HT1080 (cell line): ENCODE measurements at regions not wholly inside any gene's neighbourhood (a gene's known extent, or its start where the extent isn't known, plus 50 kb on each side); places are given as distances from the start of the nearest gene placed in this dataset.
A peak's percentile ranks its signal among the peaks of the same experiment; 100 is the strongest.
"Not testable (repeated sequence)": the region's sequence is repeated elsewhere in the genome, so short reads cannot be mapped to it uniquely, and the experiment has no call there.

Source experiments
- DNase-seq: peaks from one replicate; pipeline ENCODE4 v3.0.0-alpha.2; 2015; ENCODE audit warnings: low read depth

GRCh38 chr12:30213166-30213565 lies 429.4 kb upstream of the TMTC1 start:
- DNase-seq: no peak

- DNase-seq: no peak
These were observed 428.0 kb upstream of the TMTC1 start for GRCh38 chr12:30211743-30212142.

GRCh38 chr12:30203981-30204380 lies 420.2 kb upstream of the TMTC1 start:
- DNase-seq: no peak

GRCh38 chr12:30202521-30203254 lies 418.9 kb upstream of the TMTC1 start:
- DNase-seq: no peak

- DNase-seq: no peak
These were observed 417.8 kb upstream of the TMTC1 start for GRCh38 chr12:30201301-30202160.

- no peak for DNase-seq
These were observed 417.1 kb upstream of the TMTC1 start for GRCh38 chr12:30200864-30201263.

- DNase-seq: peak; percentile 42
These were observed 413.8 kb upstream of the TMTC1 start for GRCh38 chr12:30197392-30198057.

GRCh38 chr12:30191696-30192455 lies 408.1 kb upstream of the TMTC1 start:
- DNase-seq: no peak

GRCh38 chr12:30188602-30189326 lies 405.0 kb upstream of the TMTC1 start:
- no peak for DNase-seq

GRCh38 chr12:30187426-30187825 lies 403.7 kb upstream of the TMTC1 start:
- DNase-seq: no peak

GRCh38 chr12:30181334-30181733 lies 397.6 kb upstream of the TMTC1 start:
- no peak for DNase-seq

GRCh38 chr12:30180602-30181001 lies 396.9 kb upstream of the TMTC1 start:
- DNase-seq: no peak

- DNase-seq: no peak
These were observed 395.2 kb upstream of the TMTC1 start for GRCh38 chr12:30178916-30179315.

- no peak for DNase-seq
These were observed 386.3 kb upstream of the TMTC1 start for GRCh38 chr12:30169839-30170591.

GRCh38 chr12:30166006-30166795 lies 382.5 kb upstream of the TMTC1 start:
- DNase-seq: no peak

- no peak for DNase-seq
These were observed 380.9 kb upstream of the TMTC1 start for GRCh38 chr12:30164382-30165318.

GRCh38 chr12:30156833-30157232 lies 373.1 kb upstream of the TMTC1 start:
- DNase-seq: not testable (repeated sequence)
